ENCODE measurements at regions not wholly inside any gene's neighbourhood (a gene's known extent, or its start where the extent isn't known, plus 50 kb on each side); places are given as distances from the start of the nearest gene placed in this dataset.
"Not testable (repeated sequence)": the region's sequence is repeated elsewhere in the genome, so short reads cannot be mapped to it uniquely, and the experiment has no call there.

DNA sequence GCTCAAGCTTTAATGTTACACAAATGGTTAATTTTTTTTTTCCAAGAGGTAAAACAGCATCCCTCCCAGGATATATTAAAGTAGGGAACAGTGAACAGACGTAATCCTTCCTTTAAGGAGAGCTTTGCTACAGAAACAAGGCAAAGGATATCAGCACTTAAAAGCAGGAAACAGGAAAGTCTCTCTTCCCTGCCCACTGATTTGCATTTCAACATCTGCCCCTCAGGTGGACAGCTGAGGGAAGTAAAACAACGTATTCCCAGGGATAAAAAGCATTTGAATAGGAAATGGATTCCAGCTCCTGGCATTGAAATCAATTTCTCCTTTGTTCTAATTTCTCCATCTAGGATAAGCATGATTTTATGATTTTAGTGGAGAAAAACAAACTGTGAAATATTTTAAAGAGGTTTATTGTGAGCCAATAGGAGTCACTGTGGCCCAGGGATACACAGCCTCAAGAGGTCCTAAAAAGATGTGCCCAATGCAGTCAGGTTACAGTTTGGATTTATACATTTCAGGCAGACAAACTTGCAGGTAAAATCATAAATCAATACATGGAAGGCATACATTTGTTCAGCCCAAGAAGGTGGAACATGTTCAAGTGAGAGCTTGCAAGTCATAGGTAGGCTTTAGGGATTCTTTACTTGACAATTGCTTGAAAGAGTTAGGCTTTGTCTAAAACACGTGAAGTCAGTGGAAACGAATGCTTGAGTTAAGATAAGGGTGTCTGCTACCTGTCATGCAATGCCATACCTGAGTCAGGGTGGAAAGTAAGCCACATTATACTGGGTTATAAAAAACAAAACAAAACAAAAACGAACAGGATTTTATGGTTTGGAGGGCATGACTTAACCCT, 286.2 kb upstream of the VWC2 start:
- no peak for DNase-seq

DNA sequence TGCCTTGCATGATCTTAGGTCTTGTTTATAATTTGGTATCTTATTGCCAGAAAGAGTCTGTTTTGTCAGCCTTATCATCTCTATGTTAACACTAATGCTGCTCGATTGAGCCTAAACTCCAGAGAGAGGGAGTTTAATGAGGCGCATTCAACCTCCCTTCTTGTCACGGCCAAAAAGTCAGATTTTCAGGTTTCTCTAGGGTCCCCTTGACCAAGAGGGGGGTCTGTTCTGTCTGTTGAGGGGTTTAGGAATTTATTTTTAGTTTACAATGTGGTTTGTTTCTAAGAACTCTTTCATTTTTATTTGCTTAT, 285.7 kb upstream of the VWC2 start:
- DNase-seq = no peak

DNA sequence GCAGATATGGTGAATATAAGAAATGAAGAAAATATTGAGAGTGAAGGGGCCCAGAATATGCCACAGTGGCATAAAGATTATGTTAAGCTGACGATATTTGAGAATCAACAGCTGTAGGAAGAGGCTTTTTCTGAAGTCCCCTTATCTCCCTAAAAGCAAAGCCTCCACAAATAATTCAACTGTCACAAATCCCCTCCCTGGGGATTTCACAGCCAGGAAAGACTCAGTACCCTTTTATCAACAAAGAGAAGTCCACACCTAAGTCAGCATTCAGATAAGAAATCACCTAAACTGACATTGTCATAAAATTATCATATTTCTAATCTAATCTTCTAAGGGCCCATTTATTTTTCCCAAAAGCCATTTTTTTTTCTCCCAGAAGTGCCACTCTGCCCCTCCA, 284.9 kb upstream of the VWC2 start:
- DNase-seq = no peak

DNA sequence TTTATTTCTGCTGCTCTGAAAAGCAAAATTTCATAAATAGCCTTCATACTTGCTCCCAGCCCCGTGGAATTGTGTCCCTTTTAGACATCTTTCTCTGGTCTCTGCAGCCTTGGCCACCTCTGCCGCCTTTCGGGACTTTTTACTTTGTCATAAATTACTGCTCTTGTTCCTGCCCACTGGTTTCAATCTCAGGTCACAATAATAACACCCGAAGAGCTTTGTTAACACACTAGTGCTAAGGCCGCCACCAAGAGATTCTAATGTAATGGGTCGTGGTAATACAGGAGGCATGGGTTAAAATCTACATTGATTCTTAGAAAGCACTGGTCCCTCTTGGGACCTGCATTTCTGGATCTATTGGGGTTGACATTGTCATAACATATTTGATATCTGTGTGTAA, 276.0 kb upstream of the VWC2 start:
- no peak for DNase-seq

DNA sequence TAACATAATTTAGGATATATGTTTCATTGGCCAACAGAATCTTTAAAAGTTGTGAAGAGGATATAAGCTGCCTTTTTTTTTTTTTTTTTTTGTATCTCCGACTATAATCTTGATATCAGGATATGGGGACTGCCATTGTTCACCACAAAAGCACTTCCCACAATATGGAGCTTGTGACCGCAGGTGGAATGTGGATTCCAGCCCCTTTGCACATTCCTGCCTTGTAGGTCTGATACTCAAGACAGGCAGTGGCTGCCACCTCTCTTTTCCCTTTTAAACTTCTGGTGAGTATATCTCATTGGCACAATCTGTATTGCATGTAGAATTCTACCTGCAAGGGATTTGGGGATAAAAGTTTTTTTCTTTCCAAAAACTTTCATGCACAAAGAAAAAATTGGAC, 272.7 kb upstream of the VWC2 start:
- no peak for DNase-seq

DNA sequence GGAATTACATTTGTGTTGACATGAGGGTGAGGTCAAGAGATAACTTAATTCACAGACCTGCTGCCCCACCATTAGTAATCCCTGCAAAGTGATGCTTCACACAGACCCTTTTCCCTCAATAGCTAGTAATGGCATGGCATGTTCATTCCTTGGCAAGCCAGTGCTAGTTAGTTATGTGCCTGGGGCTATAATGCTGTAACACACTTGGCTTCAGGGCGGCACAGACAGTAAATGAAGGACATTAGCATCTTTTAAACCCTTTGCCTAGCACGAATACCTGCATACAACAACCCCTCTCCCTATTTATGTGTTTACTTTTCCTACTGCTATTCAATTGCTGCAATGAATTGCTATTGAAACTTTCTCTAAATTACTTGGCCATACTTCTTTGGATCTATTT, 266.2 kb upstream of the VWC2 start:
- DNase-seq = not testable (repeated sequence)

DNA sequence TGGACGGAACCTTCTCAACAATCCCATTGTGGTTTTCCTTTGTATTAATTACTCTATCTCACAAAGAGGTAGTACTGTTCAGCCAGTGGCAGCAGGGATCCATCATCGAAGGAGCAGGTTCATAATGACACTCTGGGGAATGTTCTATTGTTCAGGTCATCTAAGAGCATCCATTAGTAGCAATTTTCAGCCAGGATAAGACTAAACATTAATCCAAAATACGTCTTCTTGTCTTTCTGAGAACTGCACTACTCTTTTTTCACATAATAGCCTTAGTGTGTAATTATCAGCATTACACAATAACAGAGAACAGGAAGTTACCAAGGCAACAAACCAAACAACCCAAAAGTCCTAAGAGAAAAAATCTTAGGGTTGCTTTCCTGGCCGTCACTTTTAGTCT, 259.5 kb upstream of the VWC2 start:
- DNase-seq = no peak

DNA sequence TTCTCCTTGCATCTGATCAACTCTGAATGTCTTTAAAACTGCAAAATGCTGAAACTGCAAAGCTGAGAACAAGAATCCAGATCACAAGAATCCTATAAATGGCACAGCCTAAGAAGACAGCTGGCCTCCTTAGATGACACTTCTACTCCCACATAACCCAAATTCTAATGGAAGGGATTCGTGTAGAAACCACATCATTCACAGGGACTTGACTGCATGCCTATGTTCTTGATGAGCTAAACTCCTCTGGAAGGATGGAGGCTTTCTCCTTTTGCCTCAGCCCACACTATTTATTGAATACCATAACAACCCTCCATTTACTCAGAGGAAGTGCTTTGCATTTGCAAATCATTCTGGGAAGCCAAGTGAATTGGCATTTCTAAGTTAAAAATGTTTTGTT, 252.5 kb upstream of the VWC2 start:
- DNase-seq = no peak

DNA sequence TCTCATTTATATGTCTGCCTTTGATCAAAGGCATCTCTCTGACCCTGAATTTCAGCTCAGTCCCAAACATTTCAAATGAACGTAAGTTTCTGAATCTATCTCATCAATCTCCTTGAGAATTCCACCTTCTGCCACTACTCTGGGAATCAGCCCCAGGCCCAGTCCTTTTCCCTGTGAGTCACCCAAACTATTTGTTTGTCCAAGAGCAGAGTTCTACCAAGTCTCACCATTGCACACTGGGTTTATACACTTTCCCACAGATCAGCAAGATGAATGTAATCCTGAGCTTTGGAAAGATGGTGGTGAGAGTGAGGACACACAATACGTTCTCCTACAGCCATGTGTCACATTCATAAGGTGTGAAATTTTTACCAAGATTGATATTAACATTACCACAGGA, 251.3 kb upstream of the VWC2 start:
- no peak for DNase-seq

DNA sequence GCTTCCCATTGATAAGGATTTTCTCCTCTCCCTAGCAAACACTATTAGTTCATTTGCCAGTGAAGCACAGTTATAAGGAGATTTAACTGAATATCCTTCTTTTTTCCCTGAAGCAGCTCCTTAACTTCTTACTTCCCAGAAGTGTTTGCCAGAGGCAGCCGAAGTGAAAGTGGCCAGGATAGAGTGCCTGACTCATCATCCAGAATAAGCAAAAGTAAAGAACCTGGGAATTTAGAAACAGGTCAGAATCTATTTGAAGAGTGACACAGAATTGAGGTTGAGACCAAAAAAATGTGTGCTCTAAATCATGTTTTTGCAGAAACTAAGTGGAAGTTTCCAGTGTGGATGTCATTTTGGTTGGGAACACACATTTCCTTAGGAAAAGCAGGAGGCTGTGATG, 249.6 kb upstream of the VWC2 start:
- DNase-seq = no peak

DNA sequence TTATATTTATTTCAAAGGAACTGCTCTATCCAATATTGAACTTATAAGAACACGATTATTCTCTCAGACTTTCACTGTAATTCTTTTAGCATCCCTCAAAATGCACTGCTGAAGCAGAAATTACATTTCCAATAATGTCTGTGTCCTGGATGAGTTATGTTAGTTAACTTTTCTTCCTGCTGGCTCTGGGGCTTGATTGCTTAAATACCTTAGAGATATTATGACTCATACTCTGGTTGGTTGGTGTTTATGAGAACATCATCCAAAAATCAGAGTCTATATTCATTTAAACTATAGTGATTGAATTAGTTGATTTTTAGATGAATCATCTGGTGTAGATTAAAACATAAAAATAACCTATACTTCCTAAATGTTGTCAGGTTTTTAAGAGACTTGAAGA, 246.3 kb upstream of the VWC2 start:
- DNase-seq = no peak

DNA sequence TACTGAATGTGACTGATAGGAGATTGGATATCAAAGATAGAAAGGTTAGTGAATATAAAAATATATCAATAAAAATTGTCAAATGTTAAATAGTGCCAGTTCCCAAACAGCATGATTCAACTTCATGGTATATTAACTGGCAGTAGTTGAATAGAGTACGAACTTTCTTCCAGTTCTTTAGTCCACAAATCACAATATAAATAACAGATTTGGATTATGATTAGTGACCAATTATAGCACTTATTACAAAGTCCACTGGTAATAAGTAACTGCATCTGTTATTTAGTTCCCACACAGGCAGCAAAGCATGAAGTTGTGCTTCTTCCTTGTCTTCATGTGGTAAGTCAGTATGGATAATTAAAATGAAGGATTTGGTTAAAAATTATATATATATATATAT, 243.0 kb upstream of the VWC2 start:
- no peak for DNase-seq

DNA sequence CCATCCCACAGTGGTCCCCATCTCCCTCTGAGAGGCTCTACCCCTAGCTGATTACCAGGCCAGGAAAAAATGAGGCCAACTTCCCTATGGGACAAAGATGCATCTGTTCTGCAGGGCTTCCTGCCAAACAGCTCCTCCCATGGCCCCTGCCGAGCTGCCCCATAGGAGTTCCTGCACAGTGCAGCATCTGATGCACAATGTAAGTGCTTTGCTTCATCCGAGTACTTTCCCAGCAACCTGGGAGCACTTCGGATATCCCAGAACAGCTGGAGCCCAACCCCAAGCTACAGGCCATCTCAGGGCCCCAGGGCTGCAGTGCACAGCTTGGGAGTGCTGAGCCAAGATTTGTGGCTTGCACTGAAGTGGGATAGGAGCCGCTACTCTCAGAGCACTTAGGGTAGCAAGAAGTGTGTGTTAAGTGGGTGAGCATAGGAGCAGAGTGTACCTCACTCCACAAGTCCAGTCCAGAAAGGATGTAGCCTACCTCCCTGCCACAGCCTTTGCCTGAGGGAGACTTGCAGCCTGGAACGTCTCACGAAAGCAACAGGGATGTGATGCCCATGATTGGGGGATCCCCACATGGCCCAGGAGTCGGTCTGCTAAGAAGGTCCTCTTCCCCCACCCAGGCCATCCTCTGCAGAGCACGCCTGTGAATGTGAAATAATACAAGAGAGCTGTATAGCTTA, 209.6 kb upstream of the VWC2 start:
- no peak for DNase-seq

DNA sequence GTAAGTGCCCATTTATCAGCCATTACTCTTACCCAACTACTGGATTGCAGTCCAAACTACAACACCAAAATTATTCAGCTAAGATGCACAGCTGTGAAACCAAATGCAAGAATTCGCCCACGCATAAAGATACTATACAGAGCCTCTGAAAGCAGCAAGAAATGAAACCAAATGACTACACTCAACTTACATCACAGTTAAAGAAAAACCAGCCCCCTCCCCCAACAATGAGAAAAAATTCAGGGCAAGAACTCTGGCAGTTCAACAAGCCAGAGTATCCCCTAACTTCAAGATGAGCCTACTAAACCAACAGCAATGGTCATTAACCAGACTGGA, 209.1 kb upstream of the VWC2 start:
- DNase-seq = no peak

DNA sequence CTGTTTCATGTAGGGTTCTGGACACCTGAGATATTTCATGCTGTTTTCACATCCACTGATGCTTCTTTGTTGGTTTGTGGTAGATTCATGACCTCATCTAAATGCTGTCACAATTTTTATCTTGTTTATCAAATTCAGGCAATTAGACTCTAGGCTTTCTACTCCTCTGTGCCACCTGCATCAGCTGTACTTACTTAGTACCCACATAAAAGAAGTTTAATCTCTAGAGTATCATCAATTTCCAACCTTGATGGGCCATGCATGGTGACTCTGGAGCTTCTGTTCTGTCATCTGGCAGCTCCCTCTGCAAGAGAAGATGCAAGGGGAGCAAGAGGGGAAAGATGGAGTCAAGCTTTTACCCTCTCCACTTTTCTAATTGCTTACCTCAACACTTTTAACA, 195.9 kb upstream of the VWC2 start:
- DNase-seq = no peak

DNA sequence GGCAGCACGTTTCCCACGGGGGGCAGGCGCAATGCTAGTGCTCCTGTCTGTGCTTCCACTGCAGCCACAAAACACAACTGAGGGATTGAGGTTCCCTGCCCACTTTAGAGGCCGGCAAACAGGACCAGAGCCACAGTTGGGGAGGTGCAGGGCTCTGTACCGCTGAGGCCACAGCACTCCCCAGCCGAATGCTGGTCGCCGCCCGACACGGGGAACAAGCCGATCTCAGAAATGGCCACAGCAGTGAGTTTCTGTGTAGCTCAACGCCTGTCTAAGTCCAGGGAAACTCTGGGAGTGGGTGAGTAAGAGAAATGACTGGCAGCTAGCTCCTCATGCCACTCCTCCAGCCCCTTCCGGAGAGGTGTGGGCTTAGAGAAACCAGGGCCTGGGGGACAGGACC, 194.0 kb upstream of the VWC2 start:
- no peak for DNase-seq

DNA sequence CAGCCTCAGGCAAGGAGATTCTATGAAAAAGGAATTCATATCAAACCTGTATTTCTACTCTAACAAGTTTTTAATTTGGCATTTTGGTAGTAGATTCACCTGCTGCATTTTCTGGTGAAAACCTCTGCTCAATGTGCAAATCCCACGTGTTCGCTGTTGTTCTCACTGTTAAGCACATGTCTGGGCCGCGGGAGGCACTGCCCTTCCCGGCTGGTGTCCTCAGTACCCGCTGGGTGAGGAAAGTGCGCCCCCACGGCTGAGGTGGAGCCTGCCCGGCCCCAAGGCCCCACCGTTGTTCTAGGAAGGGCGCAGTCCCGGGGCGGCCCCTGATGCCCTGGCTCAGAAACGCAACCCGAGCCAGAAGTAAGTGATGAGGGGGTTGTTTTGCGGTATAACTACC, 193.4 kb upstream of the VWC2 start:
- DNase-seq = no peak

DNA sequence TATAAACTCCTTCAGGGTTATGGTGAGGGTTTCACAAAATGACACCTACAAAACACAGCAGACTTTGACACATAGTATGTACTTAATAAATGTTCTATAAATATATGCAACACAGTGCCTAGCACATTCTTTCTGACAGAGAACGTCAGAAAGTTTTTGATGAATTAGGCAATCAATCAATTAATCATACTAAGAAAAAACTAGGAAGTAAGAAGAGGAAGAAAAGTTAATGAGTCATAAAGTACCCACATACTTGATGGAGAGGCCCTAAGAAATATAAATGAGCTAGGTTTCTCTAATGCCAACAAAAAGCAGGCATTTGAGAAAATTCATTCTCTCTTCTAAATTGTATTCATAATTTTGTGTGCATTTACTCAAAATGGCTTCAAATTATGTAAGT, 192.7 kb upstream of the VWC2 start:
- DNase-seq = no peak

DNA sequence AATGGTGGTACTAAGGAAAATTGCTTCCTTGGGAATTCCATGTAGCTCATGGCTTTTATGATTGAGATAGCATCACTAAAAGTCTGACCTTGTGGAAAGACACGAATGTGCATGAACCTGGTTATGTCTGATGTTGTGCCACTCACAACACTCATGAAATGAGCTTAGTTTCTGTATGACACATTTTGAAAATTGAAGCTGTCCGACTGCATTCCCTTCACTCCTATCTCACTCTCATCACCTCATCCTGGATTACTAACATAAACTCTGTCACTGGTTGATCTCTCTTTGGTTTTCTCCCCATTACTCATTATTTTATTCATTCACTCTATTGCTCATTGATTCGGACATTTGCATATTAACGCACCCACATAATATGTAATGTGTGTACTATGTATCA, 190.0 kb upstream of the VWC2 start:
- no peak for DNase-seq

DNA sequence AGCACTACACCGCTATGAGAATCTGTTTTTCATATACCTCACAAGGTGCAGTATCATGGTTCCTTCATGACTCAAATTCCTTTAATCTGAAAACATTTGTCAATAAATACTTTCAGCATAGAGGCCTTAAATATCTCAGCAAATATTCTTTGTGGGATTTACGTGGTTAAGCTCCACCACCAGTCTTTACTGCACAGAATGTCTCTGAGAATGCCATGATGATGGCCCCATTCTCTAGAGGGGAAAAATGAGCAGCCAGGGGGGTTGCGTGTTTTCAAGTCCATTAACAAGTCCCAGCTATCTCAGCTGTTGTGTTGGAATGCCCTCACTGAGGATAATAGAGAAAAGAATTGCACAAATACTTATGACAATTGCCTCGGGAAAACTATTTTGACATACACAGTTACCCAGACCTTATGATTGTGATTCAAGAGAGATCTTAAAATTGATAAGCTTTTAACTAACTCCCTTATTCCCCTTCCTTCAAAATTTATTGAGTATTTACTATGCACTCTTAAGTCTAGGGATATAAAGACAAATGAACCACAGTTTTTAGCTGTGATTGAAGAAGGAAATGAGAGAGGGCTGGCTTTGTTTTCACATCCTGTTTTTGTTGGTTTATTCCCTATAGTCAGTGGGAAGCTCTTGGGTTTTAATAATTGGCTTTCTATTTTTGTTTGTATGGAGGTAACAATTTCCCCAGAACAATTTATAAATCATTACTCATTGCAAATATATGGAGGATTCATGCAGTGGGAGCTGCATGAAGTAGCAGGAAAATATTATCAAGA, 176.5 kb upstream of the VWC2 start:
- DNase-seq = no peak

DNA sequence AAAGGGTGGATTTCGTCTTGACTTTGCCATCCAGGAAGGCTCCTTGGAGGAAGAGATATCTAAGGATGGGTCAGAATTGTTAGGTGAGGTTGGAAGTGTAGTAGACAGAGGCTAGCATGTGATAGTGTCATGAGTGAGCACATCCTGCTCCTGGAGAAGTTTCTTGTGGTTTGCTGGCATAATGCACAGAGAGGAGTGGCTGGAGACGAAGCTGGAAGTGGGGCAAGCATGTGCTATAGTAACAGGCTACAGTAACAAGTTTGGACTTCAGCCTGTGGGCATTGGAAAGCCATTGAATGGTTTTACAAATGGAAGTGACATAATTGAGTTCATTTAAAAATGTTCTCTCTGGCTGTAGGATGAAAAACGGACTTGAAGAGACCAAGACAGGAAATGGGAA, 175.6 kb upstream of the VWC2 start:
- DNase-seq = no peak

DNA sequence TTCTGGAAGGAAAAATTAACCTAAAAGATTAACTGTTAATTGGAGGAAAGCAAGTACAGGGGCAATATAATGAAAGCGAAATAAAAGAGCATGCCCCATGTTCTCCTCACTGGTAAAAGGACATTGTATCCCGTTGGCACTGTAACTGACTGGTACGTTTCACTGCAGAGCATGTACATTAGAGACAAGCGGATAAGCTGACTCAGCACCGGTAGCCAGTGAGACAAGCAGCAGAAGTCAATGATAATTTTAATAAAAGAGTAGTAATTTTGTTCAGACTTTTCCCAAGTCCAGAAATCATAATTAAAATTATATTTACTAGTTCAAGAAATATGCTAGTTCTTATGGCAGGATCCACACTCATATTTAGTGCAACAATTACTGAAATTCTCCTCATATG, 161.5 kb upstream of the VWC2 start:
- DNase-seq = no peak

DNA sequence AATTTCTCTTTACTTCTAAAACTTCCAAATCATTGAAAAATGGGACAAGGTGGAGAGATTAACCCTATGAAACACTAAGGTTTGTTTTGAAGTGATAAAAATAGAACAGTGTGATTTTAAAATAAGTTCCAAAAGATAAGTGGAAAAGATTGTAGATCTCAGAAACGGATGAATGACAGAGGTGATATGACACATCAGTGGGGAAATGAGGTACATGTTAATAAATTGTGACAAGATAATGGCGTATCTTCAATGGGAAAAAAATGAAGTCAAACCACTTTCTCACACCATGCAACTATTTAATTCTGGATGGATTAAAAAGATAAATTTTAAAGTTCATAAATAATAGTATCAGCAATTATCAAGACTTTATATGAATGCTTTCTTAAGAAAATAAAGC, 159.7 kb upstream of the VWC2 start:
- DNase-seq = no peak

DNA sequence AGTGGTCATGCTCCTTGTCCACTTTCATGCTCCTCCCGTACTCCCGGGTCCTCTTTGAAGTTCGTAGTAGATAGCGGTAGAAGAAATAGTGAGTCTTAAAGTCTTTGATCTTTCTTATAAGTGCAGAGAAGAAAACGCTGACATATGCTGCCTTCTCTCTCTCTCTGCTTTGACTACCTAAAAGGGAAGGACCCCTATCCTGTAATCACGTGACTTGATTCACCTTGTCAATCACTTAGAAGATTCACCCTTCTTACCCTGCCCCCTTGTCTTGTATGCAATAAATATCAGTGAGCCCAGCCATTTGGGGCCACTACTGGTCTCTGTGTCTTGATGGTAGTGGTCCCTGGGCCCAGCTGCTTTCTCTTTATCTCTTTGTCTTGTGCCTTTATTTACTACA, 158.5 kb upstream of the VWC2 start:
- DNase-seq = not testable (repeated sequence)

Measured in midbrain (tissue), 1 donor.